ENCODE measurements at regions not wholly inside any gene's neighbourhood (a gene's known extent, or its start where the extent isn't known, plus 50 kb on each side); places are given as distances from the start of the nearest gene placed in this dataset.

DNA sequence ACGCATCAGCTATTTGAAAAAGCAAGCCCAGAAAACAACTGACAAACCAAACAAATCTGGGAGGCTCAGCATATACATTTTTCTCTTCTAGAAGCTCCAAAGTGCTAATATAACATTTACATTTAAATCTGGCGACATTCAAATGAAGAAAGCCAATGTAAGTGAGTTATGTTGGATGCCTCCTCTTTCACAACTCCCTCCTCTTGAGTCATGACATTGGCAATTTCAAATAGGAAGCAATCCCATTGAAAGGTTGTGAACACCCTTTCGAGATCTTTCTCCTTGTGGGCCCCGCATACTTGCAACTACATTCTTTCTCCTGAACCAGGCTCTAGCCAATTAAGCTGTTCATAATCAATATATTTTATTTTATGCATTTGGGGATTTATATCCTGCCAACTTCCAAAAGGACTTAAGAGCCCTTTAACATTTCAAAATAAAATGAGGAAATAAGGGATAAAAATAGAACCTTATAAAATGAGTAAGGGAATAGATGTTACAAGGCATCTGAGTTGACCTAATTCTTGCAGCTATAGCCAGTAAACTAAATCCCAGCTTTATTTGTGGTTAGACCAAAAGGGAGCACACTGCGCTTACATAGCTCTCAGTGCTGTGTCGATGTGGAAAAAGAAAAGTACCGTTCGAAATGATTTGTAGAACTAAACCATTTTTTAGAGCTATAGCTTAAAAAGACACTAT, 129.5 kb upstream of the SESN3 start:
- H4K20me1 ChIP-seq (ENCODE audit: insufficient read depth) = no peaks in the 10 kb centered on the region
- H3K27me3 ChIP-seq (ENCODE audit: insufficient read depth) = no peaks in the 10 kb centered on the region
- H3K9me3 ChIP-seq = no peaks in the 10 kb centered on the region
- no peaks in the 10 kb centered on the region for H3K36me3 ChIP-seq (replicated peaks in 1 of 2; ENCODE audit: control insufficient read depth in 1 of 2, insufficient read depth in 2 of 2, low read length in 1 of 2)
- H3K9ac ChIP-seq = no peak overlapping the region
- POLR2A ChIA-PET = interaction anchor here (0.6 kb wide), 1 partner anchor 357 kb away, joined by 7 read pairs; no protein-coding TSS in a partner anchor
- no peak overlapping the region for H3K27ac ChIP-seq (ENCODE audit: low read depth in 2 of 2, low read length in 1 of 2)
- no peak for TF ChIP-seq SIN3A (IDR thresholded peaks at IDR 0.05; ENCODE audit: borderline replicate concordance, low read depth, low read length)
- TF ChIP-seq RAD21 (IDR thresholded peaks at IDR 0.05; ENCODE audit: low read length) = no peak
- no peak for TF ChIP-seq NFIC (IDR thresholded peaks at IDR 0.05; ENCODE audit: borderline replicate concordance)
- TF ChIP-seq RFX5 (IDR thresholded peaks at IDR 0.05; ENCODE audit: low read length) = no peak
- TF ChIP-seq USF2 (IDR thresholded peaks at IDR 0.05; ENCODE audit: borderline replicate concordance, low read depth, low read length) = no peak
- no peak for TF ChIP-seq IRF3 (IDR thresholded peaks at IDR 0.05; ENCODE audit: low read depth, low read length)
- TF ChIP-seq CTCF (IDR thresholded peaks at IDR 0.05) = no peak
- no peak for TF ChIP-seq ELF1 (IDR thresholded peaks at IDR 0.05)
- no peak for TF ChIP-seq POLR2AphosphoS5 (IDR thresholded peaks at IDR 0.05; ENCODE audit: low read depth, low read length)
- no peak for TF ChIP-seq RXRA (IDR thresholded peaks at IDR 0.05; ENCODE audit: borderline replicate concordance, low read depth)
- no peak for TF ChIP-seq TAF1 (IDR thresholded peaks at IDR 0.05; ENCODE audit: borderline replicate concordance, low read depth, low read length)
- no peak for TF ChIP-seq NRF1 (IDR thresholded peaks at IDR 0.05; ENCODE audit: low read depth, low read length)
- TF ChIP-seq GATA2 (CRISPR knock-in tag; IDR thresholded peaks at IDR 0.05) = no peak
- CTCF ChIA-PET = interaction anchor here (0.7 kb wide), 1 partner anchor 38 kb away, joined by 3 read pairs; no protein-coding TSS in a partner anchor
- no peak for DNase-seq
- no peaks in the 10 kb centered on the region for H3K79me2 ChIP-seq (ENCODE audit: insufficient read depth)
- H3K4me2 ChIP-seq = no peak overlapping the region
- no peak overlapping the region for H2AFZ ChIP-seq (ENCODE audit: low read depth)
- WGBS (ENCODE audit: low lambda C conversion rate) = 69% methylated on average over 8 of the region's 8 CpGs
- no peaks in the 10 kb centered on the region for H3F3A ChIP-seq (replicated peaks; ENCODE audit: insufficient read depth)
- no peaks in the 10 kb centered on the region for H3K9me2 ChIP-seq
- no peak overlapping the region for H3K4me3 ChIP-seq (ENCODE audit: low read depth in 2 of 2, low read length in 1 of 2)
- H3K4me1 ChIP-seq (ENCODE audit: control insufficient read depth in 1 of 2, insufficient read depth in 2 of 2, low read depth in 1 of 2, low read length in 1 of 2) = peaks cover 0 to 10% of the 10 kb centered on the region in 2 experiments; a peak in 1 of 4 replicates

- CTCF ChIA-PET = no interaction called here
- no peak for TF ChIP-seq MAX (IDR thresholded peaks at IDR 0.05; ENCODE audit: low read depth)
- no peak for TF ChIP-seq IRF3 (IDR thresholded peaks at IDR 0.05; ENCODE audit: low read depth, low read length)
- no peak for TF ChIP-seq JUND (IDR thresholded peaks at IDR 0.05)
- H3K79me2 ChIP-seq (ENCODE audit: insufficient read depth) = no peaks in the 10 kb centered on the region
Observed at GRCh38 chr11:95359756-95360155, 128.8 kb upstream of the SESN3 start.

More at GRCh38 chr11:95359756-95360155, 128.8 kb upstream of the SESN3 start:
- POLR2A ChIA-PET = no interaction called here
- Histone ChIP-seq H3K4me1 (ENCODE audit: control insufficient read depth in 1 of 2, insufficient read depth in 2 of 2, low read depth in 1 of 2, low read length in 1 of 2) (peaks cover 0 to 6% of the 10 kb centered on the region in 2 experiments; a peak in 1 of 4 replicates), H3K9me2 (no peaks in the 10 kb centered on the region), H3K4me3 (ENCODE audit: low read depth in 2 of 2, low read length in 1 of 2) (no peak overlapping the region), H3K27ac (ENCODE audit: low read depth in 2 of 2, low read length in 1 of 2) (no peak overlapping the region), H3K4me2 (no peak overlapping the region), H3K9ac (no peak overlapping the region), H3K36me3 (replicated peaks in 1 of 2; ENCODE audit: control insufficient read depth in 1 of 2, insufficient read depth in 2 of 2, low read length in 1 of 2) (no peaks in the 10 kb centered on the region), H3F3A (replicated peaks; ENCODE audit: insufficient read depth) (no peaks in the 10 kb centered on the region), H4K20me1 (ENCODE audit: insufficient read depth) (no peaks in the 10 kb centered on the region), H3K9me3 (no peaks in the 10 kb centered on the region), H3K27me3 (ENCODE audit: insufficient read depth) (no peaks in the 10 kb centered on the region), H2AFZ (ENCODE audit: low read depth) (no peak overlapping the region)
- 29% methylated on average over 2 of the region's 2 CpGs for WGBS (ENCODE audit: low lambda C conversion rate)
- no peak for DNase-seq
